PFSK-1 (cell line): ENCODE measurements at regions not wholly inside any gene's neighbourhood (a gene's known extent, or its start where the extent isn't known, plus 50 kb on each side); places are given as distances from the start of the nearest gene placed in this dataset.

Experiments used
- FOXP2 ChIP-seq: optimal IDR thresholded peaks from 2 replicates; pipeline ENCODE3; 2011; ENCODE audit warnings: borderline replicate concordance, control low read depth, inconsistent platforms; ENCODE audit not compliant: insufficient read depth; ENCODE audit errors: extremely low read length, extremely low read depth
- POLR2AphosphoS5 ChIP-seq: IDR thresholded peaks from 2 replicates; pipeline ENCODE4 v1.6.1; 2012; ENCODE audit warnings: low read depth, mild to moderate bottlenecking, control low read depth, low read length, moderate library complexity
- REST ChIP-seq, 2 experiments: IDR thresholded peaks; 2 replicates each; pipeline versions ENCODE4 v1.6.1 to v1.8.0; 2011 to 2012; ENCODE audit warnings: low read depth in 2 of 2, low read length in 2 of 2, control low read depth in 1 of 2, inconsistent platforms in 1 of 2, mild to moderate bottlenecking in 1 of 2, moderate library complexity in 1 of 2; ENCODE audit not compliant: insufficient read depth in 1 of 2
- SIN3A ChIP-seq: IDR thresholded peaks from 2 replicates; pipeline ENCODE4 v1.6.1; 2012; ENCODE audit warnings: mild to moderate bottlenecking, low read length, moderate library complexity, borderline replicate concordance; ENCODE audit not compliant: insufficient read depth
- TAF1 ChIP-seq: IDR thresholded peaks from 2 replicates; pipeline ENCODE4 v1.6.1; 2012; ENCODE audit warnings: low read length, control low read depth, borderline replicate concordance; ENCODE audit not compliant: insufficient read depth

- TF ChIP-seq POLR2AphosphoS5 (no peak), TAF1 (no peak)
Observed at GRCh38 chr17:13921841-13922776, 147.2 kb upstream of the COX10 start.

- no peak for TF ChIP-seq SIN3A
- no peak for TF ChIP-seq REST (IDR thresholded peaks at IDR 0.05; ENCODE audit: insufficient read depth in 1 of 2, low read depth in 2 of 2, low read length in 2 of 2)
- no peak for TF ChIP-seq TAF1
- no peak for TF ChIP-seq FOXP2
- no peak for TF ChIP-seq POLR2AphosphoS5
Observed at GRCh38 chr17:13922885-13923284, 146.4 kb upstream of the COX10 start.

GRCh38 chr17:13925579-13925978, 143.7 kb upstream of the COX10 start:
- no peak for TF ChIP-seq POLR2AphosphoS5
- no peak for TF ChIP-seq SIN3A
- no peak for TF ChIP-seq FOXP2
- no peak for TF ChIP-seq TAF1
- no peak for TF ChIP-seq REST (IDR thresholded peaks at IDR 0.05; ENCODE audit: insufficient read depth in 1 of 2, low read depth in 2 of 2, low read length in 2 of 2)

- no peak for TF ChIP-seq TAF1
- no peak for TF ChIP-seq FOXP2
- no peak for TF ChIP-seq SIN3A
- TF ChIP-seq REST (IDR thresholded peaks at IDR 0.05; ENCODE audit: insufficient read depth in 1 of 2, low read depth in 2 of 2, low read length in 2 of 2): no peak
Observed at GRCh38 chr17:13931111-13931526, 138.2 kb upstream of the COX10 start.

GRCh38 chr17:13931800-13932460, 137.4 kb upstream of the COX10 start:
- TF ChIP-seq REST (IDR thresholded peaks at IDR 0.05; ENCODE audit: insufficient read depth in 1 of 2, low read depth in 2 of 2, low read length in 2 of 2) (no peak), TAF1 (no peak), POLR2AphosphoS5 (no peak), SIN3A (no peak), FOXP2 (no peak)
